HEK293T (cell line): ENCODE measurements at regions not wholly inside any gene's neighbourhood (a gene's known extent, or its start where the extent isn't known, plus 50 kb on each side); places are given as distances from the start of the nearest gene placed in this dataset.

Source experiments
- CTCF ChIA-PET: fragments of 350-600 bp; formaldehyde crosslinking; extraction: SDS; loops from one replicate; lab custom pipeline; 2021; ENCODE audit warnings: antibody characterized with exemption, inconsistent platforms; lab: Yijun Ruan, JAX
- POLR2A ChIA-PET: fragments of 350-600 bp; formaldehyde crosslinking; extraction: SDS; loops from one replicate; lab custom pipeline; 2020; ENCODE audit warnings: antibody characterized with exemption, inconsistent platforms; lab: Yijun Ruan, JAX
- DNase-seq: peaks from one replicate; pipeline ENCODE4 v3.0.0; 2012; ENCODE audit warnings: mixed read lengths; ENCODE audit errors: extremely low spot score
- ARNT ChIP-seq: fragments of 450-650 bp; IDR thresholded peaks from 2 replicates; pipeline ENCODE4 v1.6.1; 2017; ENCODE audit warnings: mild to moderate bottlenecking
- BHLHE40 ChIP-seq: fragments of 450-650 bp; IDR thresholded peaks from 2 replicates; pipeline ENCODE4 v1.6.1; 2016; ENCODE audit warnings: mild to moderate bottlenecking, moderate library complexity, borderline replicate concordance
- CTBP1 ChIP-seq: fragments of 450-650 bp; IDR thresholded peaks from 2 replicates; pipeline ENCODE4 v1.6.1; 2016; ENCODE audit warnings: borderline replicate concordance
- ELF4 ChIP-seq: fragments of 450-650 bp; IDR thresholded peaks from 2 replicates; pipeline ENCODE4 v1.6.1; 2017; ENCODE audit warnings: antibody characterized with exemption
- FOXA1 ChIP-seq: fragments of 450-650 bp; IDR thresholded peaks from 2 replicates; pipeline ENCODE4 v1.6.1; 2016; ENCODE audit warnings: mild to moderate bottlenecking
- FOXK2 ChIP-seq: fragments of 450-650 bp; IDR thresholded peaks from 2 replicates; pipeline ENCODE4 v1.6.1; 2016; ENCODE audit warnings: mild to moderate bottlenecking
- FOXM1 ChIP-seq: fragments of 450-650 bp; IDR thresholded peaks from 2 replicates; pipeline ENCODE4 v1.6.1; 2017; ENCODE audit warnings: mild to moderate bottlenecking, borderline replicate concordance
- HDGF ChIP-seq: fragments of 450-650 bp; IDR thresholded peaks from 2 replicates; pipeline ENCODE4 v1.6.1; 2017; ENCODE audit warnings: antibody characterized with exemption, borderline replicate concordance
- L3MBTL2 ChIP-seq: fragments of 450-650 bp; conservative IDR thresholded peaks from 2 replicates; pipeline ENCODE4 v1.6.1; 2016; ENCODE audit warnings: mild to moderate bottlenecking
- LEF1 ChIP-seq: fragments of 450-650 bp; IDR thresholded peaks from 2 replicates; pipeline ENCODE4 v1.6.1; 2017; ENCODE audit warnings: mild to moderate bottlenecking, borderline replicate concordance
- NFRKB ChIP-seq: fragments of 450-650 bp; IDR thresholded peaks from 2 replicates; pipeline ENCODE4 v1.6.1; 2016; ENCODE audit warnings: mild to moderate bottlenecking, moderate library complexity
- SP1 ChIP-seq: fragments of 450-650 bp; IDR thresholded peaks from 2 replicates; pipeline ENCODE4 v1.6.1; 2017
- SUZ12 ChIP-seq: fragments of 450-650 bp; IDR thresholded peaks from 2 replicates; pipeline ENCODE4 v1.6.1; 2016; ENCODE audit warnings: mild to moderate bottlenecking
- TARDBP ChIP-seq: fragments of 450-650 bp; IDR thresholded peaks from 2 replicates; pipeline ENCODE4 v1.6.1; 2016
- ZNF384 ChIP-seq: fragments of 450-650 bp; IDR thresholded peaks from 2 replicates; pipeline ENCODE4 v1.6.1; 2016
- TF ChIP-seq, protein P1 (sequence below): fragments of 450-650 bp; IDR thresholded peaks from 2 replicates; pipeline ENCODE4 v1.6.1; 2016

GRCh38 chr1:38576241-38576640 lies 283.3 kb downstream of the RRAGC start:
- DNase-seq: no peak
- ChIA-PET CTCF (interaction anchor here (0.6 kb wide), 1 partner anchor 77 kb away, joined by 3 read pairs; no protein-coding TSS in a partner anchor), POLR2A (no interaction called here)
- TF ChIP-seq HDGF (no peak), BHLHE40 (no peak), ZNF384 (no peak), FOXM1 (no peak), CTBP1 (no peak), SUZ12 (no peak), SP1 (no peak), L3MBTL2 (no peak), FOXA1 (no peak), TARDBP (no peak), FOXK2 (no peak), LEF1 (no peak), ELF4 (no peak), NFRKB (no peak), ARNT (no peak)

GRCh38 chr1:38571726-38572125 lies 287.8 kb downstream of the RRAGC start:
- DNase-seq: no peak
- TF ChIP-seq BHLHE40 (no peak), LEF1 (no peak), HDGF (no peak), FOXM1 (no peak), ELF4 (no peak), L3MBTL2 (no peak), SP1 (no peak), ZNF384 (no peak), SUZ12 (no peak), NFRKB (no peak), TARDBP (no peak), FOXA1 (no peak), FOXK2 (no peak), CTBP1 (no peak), ARNT (no peak)
- TF ChIP-seq, protein P1, sequence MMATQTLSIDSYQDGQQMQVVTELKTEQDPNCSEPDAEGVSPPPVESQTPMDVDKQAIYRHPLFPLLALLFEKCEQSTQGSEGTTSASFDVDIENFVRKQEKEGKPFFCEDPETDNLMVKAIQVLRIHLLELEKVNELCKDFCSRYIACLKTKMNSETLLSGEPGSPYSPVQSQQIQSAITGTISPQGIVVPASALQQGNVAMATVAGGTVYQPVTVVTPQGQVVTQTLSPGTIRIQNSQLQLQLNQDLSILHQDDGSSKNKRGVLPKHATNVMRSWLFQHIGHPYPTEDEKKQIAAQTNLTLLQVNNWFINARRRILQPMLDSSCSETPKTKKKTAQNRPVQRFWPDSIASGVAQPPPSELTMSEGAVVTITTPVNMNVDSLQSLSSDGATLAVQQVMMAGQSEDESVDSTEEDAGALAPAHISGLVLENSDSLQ: no peak
- ChIA-PET POLR2A (no interaction called here), CTCF (interaction anchor here (0.5 kb wide), 1 partner anchor 50 kb away, joined by 3 read pairs; no protein-coding TSS in a partner anchor)

GRCh38 chr1:38570657-38570975 lies 289.0 kb downstream of the RRAGC start:
- no peak for DNase-seq
- POLR2A ChIA-PET: no interaction called here
- CTCF ChIA-PET: interaction anchor here (1.2 kb wide), 1 partner anchor 10 kb away, joined by 5 read pairs; no protein-coding TSS in a partner anchor
- TF ChIP-seq, protein P1: no peak
- TF ChIP-seq FOXK2: no peak
- TF ChIP-seq NFRKB: no peak
- no peak for TF ChIP-seq BHLHE40
- TF ChIP-seq L3MBTL2: no peak
- no peak for TF ChIP-seq ZNF384
- TF ChIP-seq FOXM1: no peak
- TF ChIP-seq TARDBP: no peak
- no peak for TF ChIP-seq ARNT
- no peak for TF ChIP-seq HDGF

DNA sequence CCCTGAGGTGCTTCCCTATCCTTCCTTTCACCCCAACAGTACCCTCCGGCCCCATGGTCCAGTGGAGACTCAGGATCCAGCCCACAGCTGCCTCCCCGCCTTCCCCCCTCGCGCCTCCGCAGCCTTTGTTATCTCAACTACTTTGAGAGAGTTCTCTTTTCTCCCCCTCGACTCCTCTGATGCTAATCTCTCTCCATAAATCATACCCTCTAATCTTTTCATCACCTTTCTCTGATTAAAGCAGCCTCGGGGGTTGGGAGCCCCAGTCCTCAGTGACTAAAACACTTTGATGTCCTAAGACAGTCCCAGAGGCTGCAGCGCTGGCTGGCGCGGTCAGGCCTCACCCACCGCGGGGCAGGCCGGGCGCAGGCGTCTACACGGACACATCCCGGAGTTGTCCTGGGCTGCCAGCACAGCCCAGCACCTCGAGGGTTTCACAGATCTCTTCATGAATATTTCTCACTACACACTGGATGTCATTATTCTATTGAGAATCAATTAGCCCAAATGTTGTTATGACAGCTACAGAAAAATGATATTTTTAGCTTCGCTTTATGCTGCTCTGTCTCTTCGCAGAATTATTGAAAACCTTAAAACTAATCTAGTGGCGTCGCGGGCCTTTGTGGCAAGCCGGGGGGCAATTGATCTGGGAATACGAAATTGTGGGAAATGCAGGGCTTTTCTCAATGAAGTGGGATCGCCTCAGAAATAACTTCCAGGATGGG lies 289.5 kb downstream of the RRAGC start:
- TF ChIP-seq HDGF (no peak), CTBP1 (no peak), ELF4 (no peak), SUZ12 (no peak), BHLHE40 (no peak)
- DNase-seq: no peak
- CTCF ChIA-PET: interaction anchor here (1.2 kb wide), 1 partner anchor 11 kb away, joined by 5 read pairs; no protein-coding TSS in a partner anchor
- POLR2A ChIA-PET: no interaction called here

DNA sequence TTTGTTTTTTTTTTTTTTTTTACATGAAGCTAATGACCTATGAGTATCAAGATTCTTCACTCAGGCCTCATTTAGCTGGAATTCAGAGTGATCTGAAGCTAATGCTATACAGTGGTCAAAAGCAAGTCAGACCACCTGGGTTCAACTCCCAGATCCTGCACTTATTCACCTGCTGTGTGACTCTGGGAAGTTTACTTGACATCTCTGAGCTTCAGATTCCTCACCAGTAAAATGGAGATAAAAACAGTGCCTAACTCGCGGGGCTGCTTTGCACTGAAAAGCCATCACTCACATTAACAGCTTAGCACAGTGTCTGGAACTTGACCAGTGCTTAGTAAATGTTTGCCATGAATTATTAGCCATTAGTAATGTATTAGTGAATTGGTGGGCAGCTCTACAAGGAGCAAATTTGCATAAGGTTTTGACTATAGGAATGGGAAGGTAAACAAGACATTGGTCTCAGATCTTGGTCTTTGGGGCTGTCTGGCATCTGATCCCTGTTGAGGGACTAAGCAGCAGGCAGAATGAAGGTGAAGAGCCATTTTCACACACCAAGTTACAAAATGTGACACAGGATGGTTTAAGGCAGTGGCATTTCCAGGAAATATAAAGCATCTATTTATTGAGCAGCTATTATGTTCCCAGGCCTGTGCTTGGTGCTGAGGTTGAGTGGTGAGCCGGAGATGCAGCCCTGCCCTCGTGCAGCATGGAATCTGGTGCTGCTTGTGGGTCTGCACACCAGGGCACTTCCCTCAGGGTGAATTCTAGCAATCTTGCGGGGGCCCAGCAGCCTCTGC lies 291.3 kb downstream of the RRAGC start:
- no peak for TF ChIP-seq SP1
- no peak for TF ChIP-seq BHLHE40
- TF ChIP-seq FOXA1: no peak
- no peak for TF ChIP-seq TARDBP
- TF ChIP-seq ARNT: no peak
- no peak for TF ChIP-seq CTBP1
- TF ChIP-seq HDGF: no peak
- TF ChIP-seq, protein P1: no peak
- TF ChIP-seq FOXK2: no peak
- no peak for TF ChIP-seq ELF4
- no peak for TF ChIP-seq LEF1
- TF ChIP-seq ZNF384: no peak
- POLR2A ChIA-PET: no interaction called here
- DNase-seq: no peak
- CTCF ChIA-PET: interaction anchor here (0.6 kb wide), 2 partner anchors 24 to 34 kb away, joined by 3 read pairs; no protein-coding TSS in a partner anchor
